ENCODE measurements at regions not wholly inside any gene's neighbourhood (a gene's known extent, or its start where the extent isn't known, plus 50 kb on each side); places are given as distances from the start of the nearest gene placed in this dataset.

- peaks cover 30% of the 10 kb centered on the region for H3K4me1 ChIP-seq (ENCODE audit: control insufficient read depth, extremely low read depth, insufficient read depth, low read length)
- H3K9me1 ChIP-seq (replicated peaks; ENCODE audit: control insufficient read depth, extremely low read depth, insufficient read depth, low read length) = no peaks in the 10 kb centered on the region
- H3K9me3 ChIP-seq (replicated peaks; ENCODE audit: control insufficient read depth, insufficient read depth, low read length) = no peaks in the 10 kb centered on the region
- no peak for FAIRE-seq
- ChIA-PET CTCF (interaction anchor here (1.2 to 6.3 kb wide), 4 partner anchors 12 to 59 kb away, joined by 3 to 63 read pairs (median 17); no protein-coding TSS in a partner anchor), POLR2A (interaction anchor here (2.8 kb wide), 1 partner anchor 22 kb away, joined by 12 read pairs; no protein-coding TSS in a partner anchor)
- dilution Hi-C loops (cut with MboI; ENCODE audit: extremely low pct_ligation_motif_present, low sequenced_read_pairs) (no loop called here), intact Hi-C loops (cut with micrococcal nuclease) (no loop called here)
- BruUV-seq (replicated peaks) = no TSS peak
- no peaks in the 10 kb centered on the region for H3K36me3 ChIP-seq (ENCODE audit: control insufficient read depth in 2 of 2, extremely low read depth in 1 of 2, insufficient read depth in 2 of 2, low read length in 2 of 2)
- peaks cover 2% of the 10 kb centered on the region for H4K20me1 ChIP-seq (replicated peaks; ENCODE audit: control insufficient read depth, extremely low read depth, insufficient read depth, low read length)
- H3K27ac ChIP-seq (ENCODE audit: insufficient read depth, low read depth, low read length) = no peak overlapping the region
- H3K79me2 ChIP-seq (ENCODE audit: control insufficient read depth, insufficient read depth, low read length) = peaks cover 71% of the 10 kb centered on the region
- no peak overlapping the region for H2AFZ ChIP-seq (ENCODE audit: low read depth, low read length)
- TF ChIP-seq POLR2AphosphoS5 (IDR thresholded peaks at IDR 0.05; ENCODE audit: insufficient read depth, low read depth, low read length) = no peak
- TF ChIP-seq CTCF (IDR thresholded peaks at IDR 0.05; ENCODE audit: extremely low read depth in 1 of 2, insufficient read depth in 1 of 2, low read depth in 1 of 2, low read length in 2 of 2) = no peak
- no peak for TF ChIP-seq MYC (IDR thresholded peaks at IDR 0.05; ENCODE audit: low read depth, low read length)
- TF ChIP-seq JUN (IDR thresholded peaks at IDR 0.05; ENCODE audit: borderline replicate concordance, insufficient read depth, insufficient read length, low read depth) = no peak
- TF ChIP-seq GATA2 (IDR thresholded peaks at IDR 0.05; ENCODE audit: insufficient read depth, insufficient read length, low read depth, low read length) = no peak
- no peak for TF ChIP-seq POLR2A (IDR thresholded peaks at IDR 0.05; ENCODE audit: low read depth, low read length)
- DNase-seq (ENCODE audit: low read depth, low spot score) = no peak
- H3K4me3 ChIP-seq (replicated peaks in 1 of 3; ENCODE audit: insufficient read depth in 1 of 3, low read depth in 1 of 3, low read length in 3 of 3) = no peak overlapping the region
- peak overlapping the region; percentile 28 for H3K4me2 ChIP-seq (ENCODE audit: insufficient read depth, low read length)
- no peaks in the 10 kb centered on the region for H3K27me3 ChIP-seq (ENCODE audit: control insufficient read depth in 2 of 2, insufficient read depth in 2 of 2, low read length in 2 of 2)
- H3K9ac ChIP-seq (replicated peaks; ENCODE audit: extremely low read depth, insufficient read depth, low read length) = no peak overlapping the region
Measured at GRCh38 chr9:35540315-35540714, 50.4 kb downstream of the RUSC2 start.

- H2AFZ ChIP-seq (ENCODE audit: low read depth, low read length) = no peak overlapping the region
- no TSS peak for BruUV-seq (replicated peaks)
- ChIA-PET POLR2A (no interaction called here), CTCF (interaction anchor here (1.0 to 2.8 kb wide), 4 partner anchors 9 to 68 kb away, joined by 3 to 6 read pairs (median 4); partner anchors contain the start of gene RUSC2)
- H3K27me3 ChIP-seq (ENCODE audit: control insufficient read depth in 2 of 2, insufficient read depth in 2 of 2, low read length in 2 of 2) = no peaks in the 10 kb centered on the region
- H3K9me1 ChIP-seq (replicated peaks; ENCODE audit: control insufficient read depth, extremely low read depth, insufficient read depth, low read length) = no peaks in the 10 kb centered on the region
- H3K79me2 ChIP-seq (ENCODE audit: control insufficient read depth, insufficient read depth, low read length) = peaks cover 83% of the 10 kb centered on the region
- no peaks in the 10 kb centered on the region for H3K9me3 ChIP-seq (replicated peaks; ENCODE audit: control insufficient read depth, insufficient read depth, low read length)
- no peak overlapping the region for H3K4me3 ChIP-seq (replicated peaks in 1 of 3; ENCODE audit: insufficient read depth in 1 of 3, low read depth in 1 of 3, low read length in 3 of 3)
- TF ChIP-seq CTCF (IDR thresholded peaks at IDR 0.05; ENCODE audit: extremely low read depth in 1 of 2, insufficient read depth in 1 of 2, low read depth in 1 of 2, low read length in 2 of 2) (no peak), MYC (IDR thresholded peaks at IDR 0.05; ENCODE audit: low read depth, low read length) (no peak), EZH2 (IDR thresholded peaks at IDR 0.05; ENCODE audit: borderline replicate concordance, low read depth, low read length, severe bottlenecking) (no peak), POLR2A (IDR thresholded peaks at IDR 0.05; ENCODE audit: low read depth, low read length) (no peak), FOS (IDR thresholded peaks at IDR 0.05; ENCODE audit: borderline replicate concordance, insufficient read depth, low read length) (no peak), MAX (IDR thresholded peaks at IDR 0.05; ENCODE audit: insufficient read depth, insufficient read length) (no peak), JUN (IDR thresholded peaks at IDR 0.05; ENCODE audit: borderline replicate concordance, insufficient read depth, insufficient read length, low read depth) (no peak), POLR2AphosphoS5 (IDR thresholded peaks at IDR 0.05; ENCODE audit: insufficient read depth, low read depth, low read length) (no peak), GATA2 (IDR thresholded peaks at IDR 0.05; ENCODE audit: insufficient read depth, insufficient read length, low read depth, low read length) (no peak)
- no peak overlapping the region for H3K27ac ChIP-seq (ENCODE audit: insufficient read depth, low read depth, low read length)
- H3K4me1 ChIP-seq (ENCODE audit: control insufficient read depth, extremely low read depth, insufficient read depth, low read length) = no peaks in the 10 kb centered on the region
- no peak overlapping the region for H3K9ac ChIP-seq (replicated peaks; ENCODE audit: extremely low read depth, insufficient read depth, low read length)
- intact Hi-C loops (cut with micrococcal nuclease) (no loop called here), dilution Hi-C loops (cut with MboI; ENCODE audit: extremely low pct_ligation_motif_present, low sequenced_read_pairs) (no loop called here)
- peaks cover 0 to 16% of the 10 kb centered on the region in 2 experiments for H3K36me3 ChIP-seq (ENCODE audit: control insufficient read depth in 2 of 2, extremely low read depth in 1 of 2, insufficient read depth in 2 of 2, low read length in 2 of 2)
- no peak overlapping the region for H3K4me2 ChIP-seq (ENCODE audit: insufficient read depth, low read length)
- DNase-seq (ENCODE audit: low read depth, low spot score) (no peak), FAIRE-seq (no peak)
- H4K20me1 ChIP-seq (replicated peaks; ENCODE audit: control insufficient read depth, extremely low read depth, insufficient read depth, low read length) = peaks cover 2% of the 10 kb centered on the region
Measured at GRCh38 chr9:35546853-35547252, 56.9 kb downstream of the RUSC2 start.

Measured in endothelial cell of umbilical vein (primary cell).